Muscle of leg (tissue), 3 donors: ENCODE measurements at regions not wholly inside any gene's neighbourhood (a gene's known extent, or its start where the extent isn't known, plus 50 kb on each side); places are given as distances from the start of the nearest gene placed in this dataset.
"Not testable (repeated sequence)": the region's sequence is repeated elsewhere in the genome, so short reads cannot be mapped to it uniquely, and the experiment has no call there.

Experiments
- DNase-seq: peaks from one replicate; pipeline ENCODE4 v3.0.0; 2013
- H3K27ac ChIP-seq: one replicate; pipeline ENCODE4 v1.5.1; 2013; ENCODE audit warnings: mild to moderate bottlenecking, low read length, control low read depth
- H3K27me3 ChIP-seq: one replicate; pipeline ENCODE4 v1.6.1; 2013; ENCODE audit warnings: low read length; ENCODE audit not compliant: control insufficient read depth, insufficient read depth
- H3K36me3 ChIP-seq: one replicate; pipeline ENCODE4 v1.6.1; 2013; ENCODE audit warnings: low read length; ENCODE audit not compliant: control insufficient read depth, insufficient read depth
- H3K4me1 ChIP-seq: one replicate; pipeline ENCODE4 v1.6.1; 2013; ENCODE audit warnings: low read length; ENCODE audit not compliant: control insufficient read depth, insufficient read depth
- H3K4me3 ChIP-seq: one replicate; pipeline ENCODE4 v1.5.1; 2013; ENCODE audit warnings: low read length, control low read depth
- H3K9me3 ChIP-seq: replicated peaks from 2 replicates; pipeline ENCODE4 v1.6.1; 2013; ENCODE audit warnings: low read depth, low read length; ENCODE audit not compliant: control insufficient read depth
- WGBS: methylation state at CpG from one replicate; pipeline ENCODE4 v1.1.5; 2013; ENCODE audit warnings: missing lambda C conversion rate; ENCODE audit not compliant: insufficient coverage; 5-methylcytosine and 5-hydroxymethylcytosine counted together

DNA sequence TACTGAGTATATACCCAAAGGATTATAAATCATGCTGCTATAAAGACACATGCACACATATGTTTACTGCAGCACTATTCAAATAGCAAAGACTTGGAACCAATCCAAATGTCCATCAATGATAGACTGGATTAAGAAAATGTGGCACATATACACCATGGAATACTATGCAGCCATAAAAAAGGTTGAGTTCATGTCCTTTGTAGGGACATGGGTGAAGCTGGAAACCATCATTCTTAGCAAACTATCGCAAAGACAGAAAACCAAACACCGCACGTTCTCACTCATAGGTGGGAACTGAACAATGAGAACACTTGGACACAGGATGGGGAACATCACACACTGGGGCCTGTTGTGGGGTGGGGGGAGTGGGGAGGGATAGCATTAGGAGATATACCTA lies 378.3 kb upstream of the PIK3R1 start:
- H3K9me3 ChIP-seq, H3K27ac ChIP-seq, H3K27me3 ChIP-seq, DNase-seq, H3K36me3 ChIP-seq, H3K4me1 ChIP-seq, H3K4me3 ChIP-seq: not testable (repeated sequence)
- no CpG with 5 or more reads among the region's 3 CpGs for WGBS

DNA sequence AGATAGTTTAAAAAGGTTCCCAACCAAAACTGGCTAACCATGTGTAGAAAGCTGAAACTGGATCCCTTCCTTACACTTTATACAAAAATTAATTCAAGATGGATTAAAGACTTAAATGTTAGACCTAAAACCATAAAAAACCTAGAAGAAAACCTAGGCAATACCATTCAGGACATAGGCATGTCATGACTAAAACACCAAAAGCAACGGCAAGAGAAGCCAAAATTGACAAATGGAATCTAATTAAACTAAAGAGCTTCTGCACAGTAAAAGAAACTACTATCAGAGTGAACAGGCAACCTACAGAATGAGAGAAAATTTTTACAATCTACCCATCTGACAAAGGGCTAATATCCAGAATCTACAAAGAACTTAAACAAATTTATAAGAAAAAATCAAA lies 379.1 kb upstream of the PIK3R1 start:
- not testable (repeated sequence) for DNase-seq, H3K4me1 ChIP-seq
- no CpG with 5 or more reads among the region's 1 CpG for WGBS

DNA sequence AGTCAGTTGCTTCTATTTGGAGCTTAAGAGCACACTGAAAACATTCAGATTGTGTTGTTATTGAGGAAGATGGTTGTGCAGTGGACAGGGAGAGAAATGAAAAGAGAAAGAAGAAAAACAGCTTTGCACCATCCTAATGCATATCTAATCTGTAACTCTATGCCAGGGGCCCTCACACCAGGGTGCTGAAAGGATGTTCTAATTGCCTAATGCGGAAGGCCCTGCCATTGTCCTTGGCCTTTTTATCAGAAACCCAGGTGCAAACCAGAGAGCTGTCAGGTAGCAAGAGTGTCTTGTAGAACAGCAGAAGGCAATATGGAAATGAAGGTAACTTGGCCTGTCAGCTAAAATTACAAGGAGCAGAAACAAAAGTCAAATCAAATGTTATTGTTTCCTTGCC lies 384.5 kb upstream of the PIK3R1 start:
- no peak overlapping the region for H3K4me3 ChIP-seq
- 30% methylated on average over 1 of the region's 1 CpG for WGBS
- no peak for DNase-seq
- no peaks in the 10 kb centered on the region for H3K4me1 ChIP-seq
- no peaks in the 10 kb centered on the region for H3K27me3 ChIP-seq
- no peaks in the 10 kb centered on the region for H3K36me3 ChIP-seq
- H3K9me3 ChIP-seq, result peaks cover under 1% of the 10 kb centered on the region
- no peak overlapping the region for H3K27ac ChIP-seq

More for the DNA sequence above, 379.1 kb upstream of the PIK3R1 start:
- not testable (repeated sequence) for H3K9me3 ChIP-seq, H3K27me3 ChIP-seq, H3K27ac ChIP-seq, H3K36me3 ChIP-seq, H3K4me3 ChIP-seq

DNA sequence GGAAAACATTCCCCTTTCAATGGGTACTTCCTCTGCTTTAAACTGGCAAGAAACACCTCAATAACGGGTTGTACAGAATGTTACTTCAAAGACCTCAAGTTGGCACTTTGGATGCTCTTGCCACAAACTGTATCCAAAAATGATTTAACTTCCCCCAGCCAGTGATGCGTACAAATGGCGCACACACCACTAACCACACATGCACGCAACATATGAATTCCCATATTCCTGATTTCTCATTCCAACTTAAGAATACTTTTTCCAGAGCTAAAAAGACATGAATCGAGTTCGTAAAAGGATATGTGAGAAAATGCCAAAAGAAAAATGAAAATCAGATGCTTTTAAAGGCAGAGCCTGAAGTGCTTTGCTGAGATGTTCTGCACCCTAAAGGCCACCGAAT lies 388.0 kb upstream of the PIK3R1 start:
- H3K4me3 ChIP-seq, result no peak overlapping the region
- H3K4me1 ChIP-seq, result no peaks in the 10 kb centered on the region
- no peak overlapping the region for H3K27ac ChIP-seq
- peak; percentile 81 for DNase-seq
- WGBS, result 45% methylated on average over 3 of the region's 7 CpGs
- no peaks in the 10 kb centered on the region for H3K27me3 ChIP-seq
- H3K36me3 ChIP-seq, result no peaks in the 10 kb centered on the region
- no peaks in the 10 kb centered on the region for H3K9me3 ChIP-seq

DNA sequence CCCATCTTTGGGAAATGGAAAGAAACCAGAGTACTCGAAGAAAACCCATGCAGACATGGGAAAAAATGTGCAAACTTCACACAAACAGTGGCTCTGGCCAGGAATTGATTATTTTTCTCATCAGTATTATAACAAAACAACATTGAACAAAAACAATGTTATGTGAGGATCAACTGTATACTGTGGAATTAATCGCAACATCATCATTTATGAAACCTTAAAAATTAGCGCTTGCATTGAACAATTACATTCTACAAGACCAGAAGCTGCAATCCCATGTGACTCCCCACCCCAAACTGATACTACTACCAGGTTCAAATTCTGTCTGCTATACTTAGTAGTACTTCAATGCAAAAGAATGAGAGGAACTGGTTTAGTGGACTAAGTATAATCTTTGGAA lies 390.7 kb upstream of the PIK3R1 start:
- Histone ChIP-seq H3K4me1 (no peaks in the 10 kb centered on the region), H3K27me3 (no peaks in the 10 kb centered on the region), H3K4me3 (no peak overlapping the region), H3K27ac (no peak overlapping the region), H3K36me3 (no peaks in the 10 kb centered on the region), H3K9me3 (no peaks in the 10 kb centered on the region)
- DNase-seq, result no peak
- 100% methylated on average over 1 of the region's 3 CpGs for WGBS

DNA sequence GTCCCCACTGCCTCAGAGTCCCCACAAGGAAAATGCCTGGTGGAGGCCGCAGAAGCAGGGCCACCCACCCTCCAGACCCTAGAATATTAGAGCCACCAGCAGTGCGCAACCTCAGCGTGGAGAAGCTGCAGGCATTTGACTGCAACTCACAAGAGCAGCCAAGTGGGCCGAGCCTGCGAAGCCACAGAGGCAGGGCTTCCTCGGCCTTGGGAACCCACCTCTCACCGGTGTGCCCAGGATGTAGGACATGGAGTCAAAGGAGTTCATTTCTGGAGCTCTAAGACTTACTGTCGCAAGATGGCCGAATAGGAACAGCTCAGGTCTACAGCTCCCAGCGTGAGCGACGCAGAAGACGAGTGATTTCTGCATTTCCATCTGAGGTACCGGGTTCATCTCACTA lies 397.9 kb upstream of the PIK3R1 start:
- no peak overlapping the region for H3K4me3 ChIP-seq
- DNase-seq, result no peak
- no peaks in the 10 kb centered on the region for H3K27me3 ChIP-seq
- no peaks in the 10 kb centered on the region for H3K4me1 ChIP-seq
- 92% methylated on average over 11 of the region's 14 CpGs for WGBS
- H3K36me3 ChIP-seq, result no peaks in the 10 kb centered on the region
- no peak overlapping the region for H3K27ac ChIP-seq
- no peaks in the 10 kb centered on the region for H3K9me3 ChIP-seq

DNA sequence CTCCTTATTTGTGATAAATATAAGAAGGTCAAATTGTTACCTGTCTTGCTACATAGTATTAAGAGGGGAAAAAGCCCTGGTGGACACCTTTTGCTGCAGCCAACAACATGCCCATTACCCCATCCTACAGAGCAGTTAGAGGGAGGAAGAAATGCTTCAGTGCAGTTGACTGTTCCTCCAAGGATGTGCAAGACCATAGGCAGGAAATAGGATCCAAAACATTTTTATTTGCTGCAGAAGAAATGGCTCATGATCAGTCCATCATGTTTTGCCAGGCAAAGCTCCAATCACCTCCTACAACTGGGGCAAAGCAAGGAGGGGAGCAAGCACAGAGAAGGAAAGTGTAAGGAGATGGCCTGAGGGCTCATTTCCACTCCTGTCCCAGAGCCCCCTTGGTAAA lies 399.1 kb upstream of the PIK3R1 start:
- Histone ChIP-seq H3K27ac (no peak overlapping the region), H3K4me3 (no peak overlapping the region), H3K27me3 (no peaks in the 10 kb centered on the region), H3K9me3 (no peaks in the 10 kb centered on the region), H3K4me1 (no peaks in the 10 kb centered on the region), H3K36me3 (no peaks in the 10 kb centered on the region)
- DNase-seq, result no peak

DNA sequence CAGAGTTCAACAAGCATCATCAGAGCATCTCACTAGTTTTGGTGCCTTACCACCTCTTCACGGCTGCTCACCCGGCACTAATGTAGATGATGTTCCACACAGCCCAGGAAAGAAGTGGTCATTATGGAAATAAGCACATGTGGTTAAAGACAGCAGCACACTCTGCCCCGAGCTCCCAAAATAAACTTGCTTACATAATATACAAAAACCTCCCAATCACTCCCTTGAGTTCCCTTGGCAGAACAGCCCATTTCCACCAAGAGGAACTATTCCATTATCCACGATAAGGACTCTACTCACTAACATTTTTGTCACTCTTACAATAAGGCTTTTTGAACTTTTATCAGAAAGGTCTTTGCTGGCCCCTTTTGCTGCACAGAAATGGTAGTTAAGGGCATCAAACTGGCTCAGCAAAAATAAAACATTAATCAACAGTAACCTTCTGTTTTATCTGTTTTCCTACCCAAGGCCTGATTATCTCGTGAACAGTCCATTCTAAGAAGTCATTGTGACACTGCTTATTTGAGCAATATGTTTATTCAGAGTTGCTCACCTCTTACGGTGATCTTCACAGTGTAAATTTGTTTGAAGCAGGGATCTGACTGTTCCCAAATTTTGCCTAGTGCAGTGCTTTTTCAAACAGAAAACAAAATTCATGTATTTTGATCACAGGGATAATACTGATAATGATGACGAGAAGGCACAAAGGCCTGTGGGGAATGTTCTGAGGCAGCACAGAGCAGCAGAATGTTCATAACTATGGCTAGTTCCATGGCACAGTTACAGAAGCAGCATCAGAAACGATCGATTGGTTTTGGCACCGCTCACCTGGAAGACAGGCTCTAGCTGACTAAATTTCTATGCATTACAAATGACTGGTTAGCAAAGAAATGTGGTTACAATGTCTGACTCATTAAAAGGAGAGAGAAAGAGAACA lies 399.8 kb upstream of the PIK3R1 start:
- WGBS, result 82% methylated on average over 3 of the region's 10 CpGs
- H3K27ac ChIP-seq, result no peak overlapping the region
- H3K27me3 ChIP-seq, result no peaks in the 10 kb centered on the region
- no peaks in the 10 kb centered on the region for H3K9me3 ChIP-seq
- H3K4me3 ChIP-seq, result no peak overlapping the region
- H3K36me3 ChIP-seq, result no peaks in the 10 kb centered on the region
- DNase-seq, result peak; percentile 38
- no peaks in the 10 kb centered on the region for H3K4me1 ChIP-seq

DNA sequence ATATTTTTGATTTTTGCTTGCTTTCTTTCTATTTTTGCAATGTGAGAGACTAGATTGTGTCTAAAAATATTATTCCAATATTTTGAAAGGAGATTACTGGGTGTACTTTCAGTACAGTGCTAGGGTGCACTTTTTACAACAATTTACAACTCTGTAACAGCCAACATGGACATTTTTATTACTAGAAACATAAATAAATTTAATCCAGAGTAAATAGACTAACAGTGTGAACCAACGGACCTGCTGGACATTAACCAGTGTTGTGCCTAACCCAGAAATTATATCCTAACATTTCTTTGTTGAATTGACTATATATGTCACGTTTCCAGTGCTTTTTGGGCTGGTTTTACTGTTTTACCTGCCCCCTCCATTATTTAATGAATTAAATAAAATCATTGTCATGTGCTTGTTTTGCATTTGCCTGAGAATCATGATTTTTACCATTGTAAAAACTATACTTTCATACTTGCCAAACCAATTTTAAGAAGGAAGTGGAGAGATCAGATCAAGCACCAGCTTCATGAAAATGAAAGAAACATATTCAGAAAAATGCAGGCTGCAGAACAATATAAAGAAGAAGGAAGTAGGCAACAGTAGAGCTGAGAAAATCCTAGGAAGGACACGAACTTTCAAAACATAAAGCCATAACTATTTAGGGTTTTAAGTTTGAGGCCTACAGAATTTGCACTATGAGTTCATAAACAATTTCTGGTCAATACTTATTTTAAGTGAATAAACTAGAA lies 400.8 kb upstream of the PIK3R1 start:
- H3K27ac ChIP-seq, result no peak overlapping the region
- DNase-seq, result no peak
- H3K9me3 ChIP-seq, result no peaks in the 10 kb centered on the region
- no peaks in the 10 kb centered on the region for H3K27me3 ChIP-seq
- no peaks in the 10 kb centered on the region for H3K4me1 ChIP-seq
- no peak overlapping the region for H3K4me3 ChIP-seq
- H3K36me3 ChIP-seq, result no peaks in the 10 kb centered on the region
- no CpG with 5 or more reads among the region's 3 CpGs for WGBS

DNA sequence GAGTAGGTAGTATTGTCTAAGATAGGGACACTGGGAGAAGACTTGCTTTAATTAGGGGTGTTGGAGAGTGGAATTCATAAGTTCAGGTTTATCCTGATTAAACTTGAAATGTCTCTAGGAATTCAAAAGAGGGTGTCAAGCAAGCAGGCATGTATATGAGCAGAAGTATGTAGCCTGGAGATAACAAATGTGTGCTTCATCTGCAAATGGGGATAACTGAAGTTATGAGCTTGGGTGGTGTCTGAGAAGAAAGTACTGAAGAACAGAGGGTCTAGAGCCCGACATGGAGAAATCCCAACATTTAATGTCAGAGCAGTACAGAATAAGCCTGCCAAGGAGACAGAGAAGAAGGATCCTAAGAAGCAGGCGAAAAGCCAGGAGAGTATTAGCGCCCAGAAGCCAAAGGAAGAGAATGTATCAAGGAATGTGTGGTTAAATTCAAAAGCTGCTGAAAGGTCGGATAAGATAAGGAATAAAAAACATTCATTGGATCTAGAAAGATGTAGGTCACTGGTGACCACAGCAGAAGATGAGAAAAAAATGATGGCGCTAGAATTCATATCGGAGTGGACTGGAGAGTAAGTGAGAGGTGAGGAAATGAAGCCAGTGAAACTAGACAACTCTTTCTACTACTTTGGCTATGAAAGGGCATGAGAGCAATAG lies 401.5 kb upstream of the PIK3R1 start:
- Histone ChIP-seq H3K9me3 (no peaks in the 10 kb centered on the region), H3K4me1 (no peaks in the 10 kb centered on the region), H3K36me3 (no peaks in the 10 kb centered on the region), H3K4me3 (no peak overlapping the region), H3K27me3 (no peaks in the 10 kb centered on the region), H3K27ac (no peak overlapping the region)
- DNase-seq, result no peak
- WGBS, result 61% methylated on average over 4 of the region's 6 CpGs
